ENCODE measurements at regions not wholly inside any gene's neighbourhood (a gene's known extent, or its start where the extent isn't known, plus 50 kb on each side); places are given as distances from the start of the nearest gene placed in this dataset.

GRCh38 chr1:37261129-37261528 lies 213.3 kb upstream of the ZC3H12A start:
- TF ChIP-seq WT1 (tag by site-specific recombination; IDR thresholded peaks at IDR 0.05), result no peak
- TF ChIP-seq ZNF366 (tag by site-specific recombination; conservative IDR thresholded peaks at IDR 0.05), result no peak
- TF ChIP-seq ZNF626 (tag by site-specific recombination; IDR thresholded peaks at IDR 0.05), result no peak
- TF ChIP-seq PRDM10 (tag by site-specific recombination; IDR thresholded peaks at IDR 0.05), result no peak
- no peak for TF ChIP-seq ZNF155 (tag by site-specific recombination; IDR thresholded peaks at IDR 0.05)
- TF ChIP-seq ELK4 (IDR thresholded peaks at IDR 0.05; ENCODE audit: borderline replicate concordance, low read depth, low read length), result no peak
- no peak for TF ChIP-seq YY1 (tag by site-specific recombination; IDR thresholded peaks at IDR 0.05)
- no peak for TF ChIP-seq ZNF658 (tag by site-specific recombination; IDR thresholded peaks at IDR 0.05)
- TF ChIP-seq CTCF (tag by site-specific recombination; IDR thresholded peaks at IDR 0.05), result no peak
- no peak for TF ChIP-seq ZSCAN30 (tag by site-specific recombination; IDR thresholded peaks at IDR 0.05)
- TF ChIP-seq ZSCAN16 (tag by site-specific recombination; IDR thresholded peaks at IDR 0.05), result no peak
- TF ChIP-seq ZNF791 (tag by site-specific recombination; IDR thresholded peaks at IDR 0.05), result no peak
- no peak for TF ChIP-seq ZNF571 (tag by site-specific recombination; IDR thresholded peaks at IDR 0.05)
- TF ChIP-seq OSR2 (tag by site-specific recombination; IDR thresholded peaks at IDR 0.05), result no peak

Data from HEK293 (cell line).